Fibroblast of villous mesenchyme (primary cell): ENCODE measurements at regions not wholly inside any gene's neighbourhood (a gene's known extent, or its start where the extent isn't known, plus 50 kb on each side); places are given as distances from the start of the nearest gene placed in this dataset.

Experiments used
- DNase-seq: peaks from one replicate; pipeline ENCODE4 v3.0.0-alpha.2; 2010; ENCODE audit warnings: low read depth
- H3K4me3 ChIP-seq: 2 replicates; pipeline ENCODE4 v1.5.1; 2011; ENCODE audit warnings: low read depth, mild to moderate bottlenecking, low read length
- CTCF ChIP-seq: IDR thresholded peaks from 2 replicates; pipeline ENCODE4 v1.5.1; 2012; ENCODE audit warnings: low read depth, mild to moderate bottlenecking, low read length; ENCODE audit not compliant: insufficient read depth

- no peak overlapping the region for H3K4me3 ChIP-seq
- TF ChIP-seq CTCF = no peak
- no peak for DNase-seq
Measured at GRCh38 chr1:209483691-209484090, 99.8 kb upstream of the CAMK1G start.

GRCh38 chr1:209484429-209484828, 99.1 kb upstream of the CAMK1G start:
- no peak for DNase-seq
- no peak overlapping the region for H3K4me3 ChIP-seq
- no peak for TF ChIP-seq CTCF

- TF ChIP-seq CTCF = no peak
- peak; percentile 12 for DNase-seq
- H3K4me3 ChIP-seq = no peak overlapping the region
Measured at GRCh38 chr1:209485167-209485566, 98.3 kb upstream of the CAMK1G start.

- TF ChIP-seq CTCF = no peak
- H3K4me3 ChIP-seq = no peak overlapping the region
- no peak for DNase-seq
Measured at GRCh38 chr1:209485751-209486150, 97.8 kb upstream of the CAMK1G start.

GRCh38 chr1:209486861-209487593, 96.5 kb upstream of the CAMK1G start:
- no peak overlapping the region for H3K4me3 ChIP-seq
- no peak for DNase-seq
- no peak for TF ChIP-seq CTCF

- peak; percentile 13 for DNase-seq
- H3K4me3 ChIP-seq = no peak overlapping the region
- TF ChIP-seq CTCF = peak; percentile 39
Measured at GRCh38 chr1:209490013-209490412, 93.5 kb upstream of the CAMK1G start.

- no peak for TF ChIP-seq CTCF
- no peak overlapping the region for H3K4me3 ChIP-seq
- no peak for DNase-seq
Measured at GRCh38 chr1:209491031-209491430, 92.5 kb upstream of the CAMK1G start.
